GM13977 (cell line): ENCODE measurements at regions not wholly inside any gene's neighbourhood (a gene's known extent, or its start where the extent isn't known, plus 50 kb on each side); places are given as distances from the start of the nearest gene placed in this dataset.

Experiments
- DNase-seq: peaks from one replicate; pipeline ENCODE4 v3.0.0; 2012; ENCODE audit warnings: low spot score
- in situ Hi-C: fragments of 300-500 bp; cut with MboI; formaldehyde crosslinking; loops from one replicate; pipeline ENCODE4 v1.12.0; 2022; ENCODE audit warnings: low sequenced_read_pairs, low pct_unique_long_range_greater_than_20kb, mixed read lengths, inconsistent platforms; ENCODE audit not compliant: unreplicated experiment
- TF ChIP-seq, protein P1 (sequence below): IDR thresholded peaks from 2 replicates; pipeline ENCODE4 v1.5.1; 2012; ENCODE audit warnings: mild to moderate bottlenecking, control low read depth; ENCODE audit not compliant: insufficient read depth; ENCODE audit errors: extremely low read depth, missing control alignments

DNA sequence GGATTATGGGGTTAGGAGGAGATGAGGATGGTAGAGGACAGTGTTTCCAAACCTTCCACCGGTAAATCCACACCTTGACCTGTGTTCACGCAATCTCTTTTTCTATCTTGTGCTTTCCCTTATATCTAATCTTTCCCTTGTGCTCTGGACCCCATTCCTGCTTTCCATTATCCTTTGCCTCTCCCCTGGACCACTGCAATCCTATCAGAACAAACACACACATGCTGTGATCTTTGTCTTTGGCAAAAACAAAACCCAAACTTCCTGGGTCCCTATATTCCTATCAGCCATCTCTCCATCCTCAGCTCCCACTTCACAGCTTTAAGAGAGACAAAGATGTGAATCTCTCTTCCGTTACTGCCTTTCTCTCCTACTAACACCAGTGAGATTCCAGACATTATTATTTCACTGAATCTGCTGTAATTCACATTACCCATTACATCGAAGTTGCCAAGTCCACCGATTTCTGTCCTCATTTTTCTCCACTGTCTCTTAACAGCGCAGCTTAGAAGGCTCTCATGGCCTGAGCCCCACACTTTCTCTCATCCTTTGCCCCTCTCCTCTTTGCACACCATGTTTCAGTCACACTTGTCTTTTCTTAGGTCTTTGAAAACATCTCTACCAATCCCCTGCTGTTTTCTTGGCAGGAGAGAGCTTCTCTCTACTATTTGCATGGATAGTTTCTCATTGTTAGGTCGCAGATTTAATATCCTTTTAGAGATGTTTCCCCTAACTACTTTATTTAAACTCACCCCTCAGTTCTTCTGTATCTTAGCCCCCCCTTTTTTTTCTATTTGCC is 230.0 kb upstream of the B3GALT2 start:
- DNase-seq: no peak
- in situ Hi-C loops: loop anchor here (25.0 kb wide), 1 partner anchor 871 kb away; no protein-coding TSS in a partner anchor
- TF ChIP-seq, protein P1, sequence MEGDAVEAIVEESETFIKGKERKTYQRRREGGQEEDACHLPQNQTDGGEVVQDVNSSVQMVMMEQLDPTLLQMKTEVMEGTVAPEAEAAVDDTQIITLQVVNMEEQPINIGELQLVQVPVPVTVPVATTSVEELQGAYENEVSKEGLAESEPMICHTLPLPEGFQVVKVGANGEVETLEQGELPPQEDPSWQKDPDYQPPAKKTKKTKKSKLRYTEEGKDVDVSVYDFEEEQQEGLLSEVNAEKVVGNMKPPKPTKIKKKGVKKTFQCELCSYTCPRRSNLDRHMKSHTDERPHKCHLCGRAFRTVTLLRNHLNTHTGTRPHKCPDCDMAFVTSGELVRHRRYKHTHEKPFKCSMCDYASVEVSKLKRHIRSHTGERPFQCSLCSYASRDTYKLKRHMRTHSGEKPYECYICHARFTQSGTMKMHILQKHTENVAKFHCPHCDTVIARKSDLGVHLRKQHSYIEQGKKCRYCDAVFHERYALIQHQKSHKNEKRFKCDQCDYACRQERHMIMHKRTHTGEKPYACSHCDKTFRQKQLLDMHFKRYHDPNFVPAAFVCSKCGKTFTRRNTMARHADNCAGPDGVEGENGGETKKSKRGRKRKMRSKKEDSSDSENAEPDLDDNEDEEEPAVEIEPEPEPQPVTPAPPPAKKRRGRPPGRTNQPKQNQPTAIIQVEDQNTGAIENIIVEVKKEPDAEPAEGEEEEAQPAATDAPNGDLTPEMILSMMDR: no peak

DNA sequence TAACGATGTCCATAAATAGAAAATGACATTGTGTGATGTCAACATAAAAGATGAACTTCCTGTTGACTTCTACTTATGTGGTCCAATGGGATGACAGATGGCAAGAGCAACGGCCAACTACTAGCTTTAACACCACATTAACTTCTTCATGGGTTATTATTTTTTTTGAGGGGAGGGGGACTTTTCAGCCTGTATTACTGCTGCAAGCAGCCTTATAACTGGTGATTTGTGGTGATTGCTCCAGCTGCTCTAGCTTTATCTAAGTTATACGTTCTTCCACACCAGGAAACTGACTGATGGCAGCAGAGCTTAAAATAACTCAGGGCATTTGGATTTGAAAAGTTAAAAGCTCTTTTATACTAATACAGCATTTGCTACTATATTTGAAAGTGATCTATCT is 228.8 kb upstream of the B3GALT2 start:
- no peak for DNase-seq
- in situ Hi-C loops: loop anchor here (25.0 kb wide), 1 partner anchor 872 kb away; no protein-coding TSS in a partner anchor
- TF ChIP-seq, protein P1: no peak

DNA sequence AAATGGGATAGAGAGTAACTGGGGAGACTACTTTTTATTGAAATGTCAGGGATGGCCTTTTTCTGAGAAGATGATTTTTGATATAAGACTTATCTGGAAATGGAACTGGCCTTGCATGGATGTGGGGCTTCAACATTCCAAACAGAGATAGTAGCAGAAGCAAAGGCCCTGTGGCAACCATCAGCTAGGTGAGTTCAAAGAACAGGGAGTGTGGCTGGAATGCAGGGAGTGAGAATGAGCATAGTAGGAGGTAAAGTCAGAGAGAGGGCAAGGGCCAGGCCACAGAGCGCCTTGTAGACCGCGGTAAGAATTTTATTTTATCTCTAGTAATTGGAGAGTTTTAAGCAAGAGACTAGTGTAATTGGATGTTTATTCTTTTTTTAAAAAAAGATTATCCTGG is 227.0 kb upstream of the B3GALT2 start:
- DNase-seq: no peak
- TF ChIP-seq, protein P1: no peak
- in situ Hi-C loops: loop anchor here (25.0 kb wide), 1 partner anchor 874 kb away; no protein-coding TSS in a partner anchor

DNA sequence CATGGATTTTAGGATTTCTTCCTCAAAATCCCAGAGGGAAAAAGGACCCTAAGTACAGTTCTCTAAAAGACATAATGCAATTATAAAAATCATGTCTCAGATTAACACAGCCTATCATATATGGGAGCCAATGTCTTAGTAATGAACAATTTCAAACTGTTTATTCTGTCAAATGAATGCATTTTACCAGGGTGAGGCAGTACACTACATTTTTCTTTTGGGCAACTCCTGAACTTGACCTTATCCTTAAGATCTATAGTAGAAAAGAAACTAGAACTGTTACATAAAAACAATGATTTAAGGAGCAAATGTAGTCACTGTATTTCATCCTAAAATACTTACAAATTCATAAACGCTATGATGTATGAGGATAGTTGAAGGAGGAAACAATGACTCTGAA is 226.3 kb upstream of the B3GALT2 start:
- TF ChIP-seq, protein P1: no peak
- in situ Hi-C loops: loop anchor here (25.0 kb wide), 1 partner anchor 875 kb away; no protein-coding TSS in a partner anchor
- DNase-seq: no peak

DNA sequence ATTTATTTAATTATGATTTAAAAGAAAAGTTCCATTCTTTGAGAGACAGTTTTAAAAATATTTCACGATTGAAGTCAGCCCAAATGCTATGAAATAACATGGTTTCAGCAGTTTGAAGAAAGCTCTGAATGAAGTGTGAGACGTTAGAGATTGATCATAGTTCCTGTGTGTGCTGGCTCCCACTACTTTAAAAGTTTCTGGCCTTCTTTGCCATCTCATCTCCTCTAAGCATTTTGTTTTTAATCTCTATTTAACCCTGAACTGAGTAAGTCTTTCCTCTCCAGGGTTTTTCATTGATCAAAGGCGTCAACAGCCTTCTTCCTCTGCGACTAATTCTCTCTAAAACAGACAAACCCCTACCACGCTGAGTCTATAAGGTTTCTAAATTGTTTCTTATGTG is 225.3 kb upstream of the B3GALT2 start:
- in situ Hi-C loops: loop anchor here (25.0 kb wide), 1 partner anchor 876 kb away; no protein-coding TSS in a partner anchor
- TF ChIP-seq, protein P1: no peak
- no peak for DNase-seq

DNA sequence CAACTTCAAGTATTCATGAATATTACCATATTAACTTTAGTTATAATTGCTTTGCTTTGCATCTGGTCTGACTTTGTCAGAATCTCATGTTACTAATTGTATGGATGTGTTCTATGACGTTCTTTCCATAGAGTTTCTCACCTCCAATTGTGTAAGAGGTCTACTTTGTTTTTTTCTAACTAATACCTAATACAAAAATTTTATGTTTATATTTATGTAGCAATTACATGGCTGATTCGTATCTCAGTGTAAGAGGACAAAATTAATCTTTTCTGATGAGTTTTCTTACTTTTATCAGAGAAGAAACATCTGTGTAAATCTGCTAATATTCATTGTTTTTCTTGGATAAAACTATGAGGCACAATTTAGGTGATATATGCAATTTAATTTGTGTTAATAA is 224.8 kb upstream of the B3GALT2 start:
- no peak for DNase-seq
- in situ Hi-C loops: loop anchor here (25.0 kb wide), 1 partner anchor 876 kb away; no protein-coding TSS in a partner anchor
- TF ChIP-seq, protein P1: no peak
